ENCODE measurements at regions not wholly inside any gene's neighbourhood (a gene's known extent, or its start where the extent isn't known, plus 50 kb on each side); places are given as distances from the start of the nearest gene placed in this dataset.

DNA sequence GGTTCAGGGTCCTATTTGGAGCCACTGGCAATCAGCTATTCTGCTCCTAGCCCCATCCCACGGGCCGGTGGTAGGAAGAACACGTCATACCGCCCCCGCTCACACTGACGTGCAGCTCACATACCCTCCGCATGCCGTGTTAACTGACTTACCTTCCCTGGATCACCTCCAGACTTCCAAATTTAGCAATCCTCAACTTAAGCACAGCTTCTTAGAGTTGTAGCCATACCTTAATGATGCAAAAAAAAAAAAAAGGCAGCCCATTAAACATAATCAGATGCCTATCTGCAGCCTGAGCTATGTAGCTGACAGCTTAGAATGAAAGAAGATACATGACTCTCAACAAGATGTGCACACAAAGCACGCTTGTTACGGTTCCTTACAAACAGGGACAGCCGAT is 93.0 kb downstream of the IRX2 start:
- DNase-seq (ENCODE audit: low read depth in 3 of 3, low spot score in 1 of 3): no peak

DNA sequence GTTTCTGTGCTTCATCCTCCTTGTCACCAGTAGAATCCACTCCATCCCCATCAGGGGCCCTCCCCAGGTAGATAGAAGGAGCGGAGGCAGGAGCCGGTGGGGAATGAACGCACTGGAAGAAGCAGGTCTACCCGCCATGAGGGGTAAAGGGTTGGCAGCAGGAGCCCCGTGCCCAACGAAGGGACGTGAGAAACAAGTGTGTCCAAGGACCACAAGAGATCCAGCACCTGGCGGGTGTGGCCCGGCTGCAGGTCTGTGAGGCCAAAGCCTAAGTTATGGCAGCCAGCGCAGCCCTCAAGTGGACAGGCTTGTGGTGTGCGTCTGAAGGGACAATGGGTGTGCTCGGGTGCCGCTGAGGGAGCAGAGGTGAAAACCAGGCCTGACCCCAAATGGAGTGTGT is 94.3 kb downstream of the IRX2 start:
- DNase-seq (ENCODE audit: low read depth in 3 of 3, low spot score in 1 of 3): no peak

DNA sequence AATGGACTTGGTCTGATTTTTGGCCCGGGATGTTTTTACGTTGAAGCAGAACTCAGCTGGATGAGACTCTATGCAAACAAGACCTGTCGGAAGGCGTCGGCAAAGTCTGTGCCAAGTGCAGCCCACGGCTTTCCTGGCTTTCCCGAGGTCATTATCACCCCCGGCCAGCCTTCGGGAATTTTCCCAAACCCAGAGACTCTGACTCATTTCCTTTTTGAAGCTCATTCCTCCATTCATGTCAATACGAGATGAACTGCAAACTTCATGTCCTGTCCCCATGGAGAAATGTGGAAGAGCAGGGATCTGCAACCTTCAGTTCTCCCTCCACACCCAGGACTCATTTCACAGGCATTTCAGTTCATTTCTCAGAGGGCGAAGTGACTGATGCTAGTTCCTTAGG is 95.3 kb downstream of the IRX2 start:
- DNase-seq (ENCODE audit: low read depth in 3 of 3, low spot score in 1 of 3): no peak

DNA sequence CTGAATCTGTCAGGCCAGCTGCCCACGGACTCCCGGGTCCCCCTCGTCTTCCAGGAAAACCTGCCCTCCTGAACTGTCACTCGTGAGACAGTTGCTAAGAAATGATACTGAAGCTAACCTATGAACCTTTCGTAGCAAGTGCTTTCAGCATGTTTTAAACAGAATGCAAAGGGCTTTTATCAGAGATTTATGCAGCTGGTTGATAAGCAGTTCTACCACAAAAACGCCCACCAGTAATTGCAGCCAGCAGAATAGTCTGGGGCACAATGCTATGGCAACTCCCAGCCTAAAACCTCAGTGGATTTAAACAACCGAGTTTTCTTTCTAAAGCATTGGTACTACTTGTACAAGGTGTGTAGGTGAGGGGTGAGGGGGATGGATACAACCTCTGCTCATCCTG is 97.5 kb downstream of the IRX2 start:
- no peak for DNase-seq (ENCODE audit: low read depth in 3 of 3, low spot score in 1 of 3)

DNA sequence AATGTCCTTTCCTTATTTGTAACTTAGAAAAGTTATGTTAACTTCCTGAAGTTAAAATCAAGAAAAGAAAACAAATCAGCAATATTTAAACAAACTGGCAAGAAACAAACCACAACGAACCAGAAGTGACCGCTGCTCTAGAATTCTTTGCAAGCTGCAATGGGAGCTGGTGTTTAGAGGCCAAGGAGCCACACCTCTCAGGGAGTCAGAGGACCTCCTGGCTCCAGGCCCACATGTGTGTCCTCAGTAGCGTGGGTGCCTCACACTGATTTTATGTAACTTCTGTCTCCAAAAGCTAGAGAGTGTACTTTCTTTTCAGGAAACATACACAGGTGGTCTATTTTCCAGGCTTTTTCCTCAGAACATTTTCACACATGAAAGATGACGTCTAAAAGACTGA is 100.4 kb downstream of the IRX2 start:
- no peak for DNase-seq (ENCODE audit: low read depth in 3 of 3, low spot score in 1 of 3)

DNA sequence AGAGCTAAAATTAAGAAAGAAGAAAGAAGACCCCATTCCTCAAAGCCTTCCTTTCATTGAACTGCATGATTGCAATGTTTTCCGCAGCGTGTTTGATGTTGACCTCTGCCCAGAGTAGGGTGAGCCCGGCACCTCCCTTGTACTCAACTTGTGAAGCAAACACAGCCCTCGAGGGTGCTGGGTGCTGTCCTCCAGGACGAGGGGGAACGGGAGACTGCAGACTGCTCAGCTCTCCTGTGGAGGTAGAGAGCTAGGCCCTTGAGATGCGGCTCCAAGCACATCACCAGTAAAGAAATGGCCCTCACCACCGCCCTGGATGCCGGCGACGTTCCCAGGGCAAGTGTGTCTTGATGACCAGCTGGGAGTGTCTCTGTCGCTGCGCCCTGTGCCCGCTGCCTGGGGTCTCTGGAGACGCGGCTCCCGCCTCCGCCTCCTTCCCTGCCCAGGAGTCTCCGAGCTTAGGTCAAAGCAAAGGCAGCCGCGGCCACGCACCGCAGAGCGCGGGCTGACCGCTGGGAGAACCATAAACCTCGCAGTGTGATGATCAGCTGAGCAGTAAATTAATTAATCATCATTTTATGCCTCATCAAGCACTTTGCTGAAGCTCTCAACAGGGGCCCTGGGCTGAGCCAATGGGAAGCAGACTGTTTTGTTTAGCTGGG is 108.7 kb downstream of the IRX2 start:
- no peak for DNase-seq (ENCODE audit: low read depth in 3 of 3, low spot score in 1 of 3)

DNA sequence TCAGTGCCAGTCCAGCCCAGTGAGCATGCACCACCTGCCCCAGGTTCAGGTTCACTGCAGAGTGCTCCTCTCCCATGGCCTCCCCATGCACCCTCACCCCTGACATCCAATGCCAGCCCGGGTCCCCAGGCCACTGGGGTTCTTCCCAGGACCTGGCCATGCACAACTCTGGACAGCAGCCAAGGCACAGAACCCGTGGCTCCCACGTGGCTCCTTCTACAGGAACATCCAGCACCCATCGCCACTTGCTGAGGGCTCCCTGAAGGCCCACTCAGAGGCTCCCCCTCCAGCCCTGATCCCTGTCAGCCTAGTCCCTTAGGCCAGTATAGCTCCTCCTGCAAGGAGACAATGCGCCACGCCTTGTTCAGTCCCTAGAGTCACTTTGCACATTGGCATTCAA is 110.8 kb downstream of the IRX2 start:
- no peak for DNase-seq (ENCODE audit: low read depth in 3 of 3, low spot score in 1 of 3)

DNA sequence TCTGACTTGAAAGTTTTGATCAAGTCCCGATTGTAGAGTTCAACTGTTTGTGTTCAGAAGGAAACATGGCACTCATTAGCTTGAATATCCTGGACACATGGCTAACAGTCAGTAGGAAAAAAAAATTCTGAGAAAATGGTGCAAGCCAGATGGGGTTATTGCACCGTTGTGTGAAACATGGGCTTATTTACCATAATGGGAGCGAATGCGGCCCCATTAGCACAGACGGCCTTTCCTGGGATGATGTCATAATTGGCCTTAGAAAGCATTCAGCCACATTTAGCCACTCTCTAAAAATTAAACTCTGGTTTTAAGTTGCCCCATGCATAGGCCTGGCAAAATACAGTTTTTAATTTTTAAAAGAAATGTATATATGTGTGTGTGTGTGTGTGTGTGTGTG is 112.1 kb downstream of the IRX2 start:
- DNase-seq (ENCODE audit: low read depth in 3 of 3, low spot score in 1 of 3): no peak

DNA sequence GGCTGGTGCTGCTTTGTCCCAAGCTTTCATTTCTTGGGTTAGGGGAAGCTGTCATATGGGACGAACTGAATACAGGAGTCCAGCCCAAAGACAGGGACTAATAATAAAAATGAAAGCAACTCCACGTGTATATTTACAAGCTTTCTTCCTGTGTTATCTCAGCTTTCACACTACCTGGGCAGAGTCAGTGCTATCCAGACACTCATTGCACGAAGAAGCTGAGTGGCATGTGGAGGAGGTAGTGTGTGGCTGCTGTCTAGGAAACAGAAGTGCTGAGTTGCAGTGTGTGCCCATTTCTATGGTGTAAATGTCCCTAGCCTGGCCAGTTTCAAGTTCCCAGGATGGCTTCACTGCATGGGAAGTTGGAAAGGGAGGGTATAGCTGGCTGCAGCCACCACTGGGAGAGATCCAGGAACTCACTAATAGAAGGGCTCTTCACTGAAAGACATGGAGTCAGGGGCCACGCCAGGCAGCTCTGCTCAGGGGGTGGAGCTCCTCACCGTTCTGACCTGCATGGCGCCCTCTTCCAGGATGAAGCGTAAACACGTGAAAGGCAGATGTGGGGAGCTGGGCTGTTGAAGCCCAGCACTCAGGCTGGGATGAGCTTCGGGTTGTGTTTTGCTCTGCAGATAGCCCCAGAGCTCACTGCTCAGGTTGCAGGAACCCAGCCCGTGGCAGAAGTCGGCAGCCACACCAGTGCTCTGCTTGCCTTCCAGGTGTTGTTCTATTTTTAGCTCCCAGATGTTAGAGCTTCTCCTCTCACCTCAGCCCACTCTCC is 116.9 kb downstream of the IRX2 start:
- no peak for DNase-seq (ENCODE audit: low read depth in 3 of 3, low spot score in 1 of 3)

DNA sequence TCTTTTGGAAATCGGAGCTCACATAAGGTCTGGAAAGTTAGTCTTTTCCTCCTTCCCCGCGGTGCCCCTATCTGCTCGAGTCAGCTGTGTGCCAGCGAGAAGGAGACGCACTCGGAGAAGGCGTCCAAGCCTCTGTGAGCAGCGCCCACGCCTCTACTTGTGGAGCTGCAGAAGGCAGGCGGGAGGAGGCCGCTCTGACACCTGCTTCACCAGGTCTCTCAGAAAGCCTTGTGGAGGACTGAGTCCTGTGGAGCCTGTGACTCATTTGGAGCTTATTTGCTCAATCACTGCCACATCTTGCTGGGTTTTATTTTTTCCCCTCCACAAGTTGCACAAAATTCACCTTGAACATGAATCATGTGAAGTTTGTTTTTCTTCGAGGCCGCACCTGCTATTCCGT is 117.5 kb downstream of the IRX2 start:
- no peak for DNase-seq (ENCODE audit: low read depth in 3 of 3, low spot score in 1 of 3)

DNA sequence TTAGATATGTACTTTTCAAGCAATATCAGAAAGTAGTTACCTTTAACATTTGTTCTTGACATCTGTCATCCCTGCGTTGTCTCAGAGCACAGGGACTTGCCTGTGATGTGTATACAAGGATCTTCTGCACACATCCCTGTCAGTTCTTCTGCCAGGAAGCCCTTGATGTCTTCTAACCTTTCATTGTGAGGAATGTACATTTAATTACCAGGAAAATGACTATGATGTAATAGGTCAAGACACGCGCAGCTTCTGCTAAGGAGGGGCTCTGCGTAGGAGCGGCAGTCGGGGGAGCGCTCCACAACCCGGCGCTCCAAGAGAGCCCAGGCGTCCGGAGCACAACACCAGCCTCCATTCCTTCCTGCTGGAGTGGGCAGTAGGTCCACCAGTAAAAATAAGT is 119.7 kb downstream of the IRX2 start:
- DNase-seq (ENCODE audit: low read depth in 3 of 3, low spot score in 1 of 3): no peak

DNA sequence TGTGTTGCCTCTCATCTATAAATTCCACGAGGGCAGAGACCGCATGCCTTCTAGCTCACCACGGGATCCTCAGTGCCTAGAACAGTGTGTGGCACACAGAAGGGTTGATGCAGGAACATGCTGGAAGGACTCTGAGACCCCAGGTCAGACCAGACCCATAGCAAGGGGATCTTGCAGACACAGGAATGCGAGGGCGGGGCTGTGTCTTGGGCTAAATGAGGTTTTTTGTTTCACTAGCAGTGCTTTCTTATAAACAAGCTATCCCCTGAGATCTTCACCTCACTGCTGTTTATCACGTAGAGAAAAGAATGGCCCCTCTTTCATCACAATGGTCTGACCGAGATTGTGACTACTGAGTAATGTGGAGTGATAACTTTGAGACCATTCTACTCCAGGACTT is 122.4 kb downstream of the IRX2 start:
- no peak for DNase-seq (ENCODE audit: low read depth in 3 of 3, low spot score in 1 of 3)

DNA sequence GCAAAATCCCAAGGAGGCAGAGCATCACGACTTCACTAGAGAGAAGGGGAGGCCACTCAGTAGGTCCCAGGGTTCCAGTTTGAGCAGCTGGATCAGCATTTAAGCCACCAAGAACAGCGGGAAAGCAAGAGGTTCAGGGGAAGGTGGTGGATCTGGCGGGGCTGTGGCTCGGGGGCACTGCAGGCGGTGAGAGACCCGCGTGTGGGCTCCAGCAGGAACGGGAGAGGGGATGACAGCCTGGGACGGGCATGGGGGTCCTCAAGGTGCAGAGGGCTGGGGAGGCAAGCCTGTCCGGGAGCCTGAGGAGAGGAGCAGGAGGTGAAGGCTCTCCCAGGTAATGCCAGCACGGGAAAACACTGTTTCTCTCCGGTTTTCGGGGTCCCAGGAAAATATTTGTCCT is 123.6 kb downstream of the IRX2 start:
- DNase-seq (ENCODE audit: low read depth in 3 of 3, low spot score in 1 of 3): no peak

DNA sequence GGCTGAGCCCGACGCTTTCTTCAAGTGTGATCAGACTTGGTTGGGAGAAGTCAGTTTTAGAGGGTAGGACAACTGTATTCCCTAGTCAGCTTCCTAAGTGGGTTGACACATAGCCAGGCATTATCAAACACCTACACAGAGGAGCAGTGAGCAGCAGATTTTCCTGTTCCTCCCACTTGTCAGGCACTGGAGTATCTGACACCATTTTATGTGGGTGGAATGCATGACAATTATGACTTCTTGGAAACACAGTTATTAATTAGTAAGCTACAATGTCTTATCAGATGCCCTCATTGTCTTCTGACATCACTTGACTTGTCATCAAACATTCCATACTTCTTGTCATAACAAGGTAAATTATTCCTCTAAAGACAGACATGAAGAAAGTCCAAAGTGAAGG is 124.9 kb downstream of the IRX2 start:
- DNase-seq (ENCODE audit: low read depth in 3 of 3, low spot score in 1 of 3): no peak

DNA sequence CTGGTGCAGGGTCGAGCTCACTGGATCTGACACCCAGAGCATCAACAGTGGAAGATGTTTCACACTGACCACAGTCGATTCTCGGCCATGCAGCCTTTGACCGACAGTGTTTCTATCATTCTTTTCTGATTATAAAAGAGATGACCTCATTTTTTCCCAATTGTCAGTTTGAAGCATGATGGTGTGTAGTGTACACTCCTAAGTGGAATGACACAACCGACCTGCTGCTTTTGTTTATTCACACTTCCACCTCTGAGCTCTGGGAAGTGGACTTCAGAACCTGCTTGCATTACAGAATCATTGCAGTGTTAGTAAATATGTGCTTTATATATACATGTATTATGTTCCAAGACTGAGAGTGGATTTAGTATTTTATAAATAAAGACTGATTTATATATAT is 128.6 kb downstream of the IRX2 start:
- no peak for DNase-seq (ENCODE audit: low read depth in 3 of 3, low spot score in 1 of 3)

DNA sequence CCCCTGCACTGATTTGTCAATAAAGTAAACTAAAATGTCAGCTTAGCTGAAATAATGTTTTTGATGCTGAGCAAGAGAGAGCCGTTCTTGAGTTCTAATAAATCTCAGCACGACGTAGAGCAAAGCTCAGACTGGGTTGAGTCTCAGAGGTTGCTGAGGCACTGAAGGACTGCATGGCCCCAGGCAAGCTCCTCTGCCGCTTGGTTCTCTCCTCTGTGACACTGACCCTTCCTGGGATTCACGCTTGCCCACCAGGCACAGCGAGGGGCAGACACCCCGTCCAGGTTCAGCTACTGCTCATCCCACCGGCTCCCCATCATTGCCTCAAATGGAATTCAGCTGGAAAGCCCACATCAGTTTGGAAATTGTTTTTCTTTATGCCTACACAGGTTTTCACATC is 129.8 kb downstream of the IRX2 start:
- DNase-seq (ENCODE audit: low read depth in 3 of 3, low spot score in 1 of 3): no peak

DNA sequence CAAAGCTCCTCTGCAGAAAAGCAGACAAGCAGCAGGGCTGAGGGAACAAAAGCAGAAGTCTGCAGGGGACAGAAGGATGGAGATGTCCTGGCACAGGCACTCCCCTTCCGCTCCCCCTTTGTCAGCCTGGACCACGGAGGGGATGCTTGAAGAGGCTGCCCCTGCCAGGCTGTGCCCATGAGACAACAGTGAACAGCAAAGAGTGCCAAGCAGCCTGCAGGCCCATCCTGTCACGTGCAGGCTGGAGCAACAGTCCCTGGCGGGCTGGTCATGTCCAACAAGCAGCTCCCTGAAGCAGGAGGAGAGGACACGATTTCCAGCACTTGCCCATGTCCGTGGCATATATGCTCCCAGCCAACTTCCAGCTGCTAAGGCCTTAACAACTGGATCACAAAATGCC is 132.3 kb downstream of the IRX2 start:
- no peak for DNase-seq (ENCODE audit: low read depth in 3 of 3, low spot score in 1 of 3)

DNA sequence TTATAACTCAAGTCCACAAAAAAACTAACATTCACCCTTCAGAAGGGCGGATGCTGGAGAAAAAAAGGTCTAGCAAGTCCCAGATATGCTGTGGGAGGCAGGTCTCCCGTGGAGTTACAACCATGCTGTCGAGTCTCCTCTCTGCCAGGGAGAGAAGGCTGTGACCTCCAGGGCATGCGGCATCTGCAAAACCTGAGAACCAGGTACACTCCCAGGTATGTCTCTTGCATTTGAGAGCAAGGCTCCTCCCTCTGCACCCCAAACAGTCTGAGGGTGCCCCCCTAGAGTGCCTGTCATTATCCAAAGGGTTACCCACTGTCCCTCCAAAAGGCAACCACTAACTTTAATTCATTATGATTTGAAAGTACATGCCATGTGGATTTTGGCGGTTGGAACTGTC is 134.0 kb downstream of the IRX2 start:
- no peak for DNase-seq (ENCODE audit: low read depth in 3 of 3, low spot score in 1 of 3)

DNA sequence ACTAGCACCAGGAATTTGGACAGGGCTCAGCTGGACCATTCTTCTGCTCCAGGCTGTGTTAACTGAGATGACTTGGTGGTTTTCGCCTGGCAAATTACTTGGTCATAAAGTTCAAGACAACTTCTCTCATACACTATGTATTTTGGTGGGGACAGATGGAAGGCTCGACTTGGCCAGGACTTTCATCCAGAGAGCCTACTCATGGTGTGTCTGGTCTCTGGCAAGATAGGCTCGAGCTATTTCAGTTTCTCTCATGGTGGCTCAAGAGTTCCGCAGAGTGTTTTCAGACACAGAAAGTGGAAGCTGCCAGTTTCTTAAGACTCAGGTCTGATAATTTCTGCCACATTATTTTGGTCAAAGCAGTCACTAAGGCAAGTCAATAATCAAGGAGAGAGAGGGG is 135.6 kb downstream of the IRX2 start:
- DNase-seq (ENCODE audit: low read depth in 3 of 3, low spot score in 1 of 3): no peak

DNA sequence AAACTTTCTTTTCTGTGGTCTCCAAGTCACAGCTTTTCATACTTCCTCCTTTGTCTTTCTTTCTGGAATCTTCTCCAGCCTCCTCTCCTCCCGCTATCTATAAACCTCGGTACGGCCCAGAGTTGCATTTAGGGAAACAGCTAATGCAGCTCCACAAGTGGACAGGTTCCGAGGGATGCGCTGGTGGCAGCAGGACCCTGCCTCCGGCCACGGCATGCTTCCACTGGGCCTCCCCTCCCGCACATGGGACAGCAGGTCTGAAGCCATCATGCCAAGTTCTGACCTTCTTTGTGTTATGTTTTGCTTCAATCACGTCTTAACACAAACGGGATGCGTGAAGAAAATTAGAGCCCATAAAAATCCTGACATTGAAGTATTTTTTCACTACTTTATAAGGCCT is 136.9 kb downstream of the IRX2 start:
- no peak for DNase-seq (ENCODE audit: low read depth in 3 of 3, low spot score in 1 of 3)

DNA sequence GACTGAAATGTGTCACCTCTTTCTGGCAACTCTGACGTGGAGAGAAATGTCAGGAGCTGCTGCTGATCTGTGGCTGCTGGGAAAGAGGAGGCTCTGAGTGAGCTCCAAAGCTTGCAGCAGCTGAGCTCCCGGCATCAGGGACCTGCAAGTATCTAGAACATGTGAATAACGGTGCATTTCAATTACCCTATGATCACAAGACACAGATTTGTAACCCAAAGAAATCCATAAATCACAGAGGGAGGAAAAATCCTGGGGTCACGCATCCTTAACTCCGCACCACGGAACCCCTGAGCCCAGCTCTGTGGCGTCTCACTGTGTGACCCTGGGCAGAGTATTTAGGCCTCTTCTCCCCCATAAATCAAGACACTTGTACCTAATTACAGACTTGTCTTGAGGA is 139.8 kb downstream of the IRX2 start:
- DNase-seq (ENCODE audit: low read depth in 3 of 3, low spot score in 1 of 3): no peak

DNA sequence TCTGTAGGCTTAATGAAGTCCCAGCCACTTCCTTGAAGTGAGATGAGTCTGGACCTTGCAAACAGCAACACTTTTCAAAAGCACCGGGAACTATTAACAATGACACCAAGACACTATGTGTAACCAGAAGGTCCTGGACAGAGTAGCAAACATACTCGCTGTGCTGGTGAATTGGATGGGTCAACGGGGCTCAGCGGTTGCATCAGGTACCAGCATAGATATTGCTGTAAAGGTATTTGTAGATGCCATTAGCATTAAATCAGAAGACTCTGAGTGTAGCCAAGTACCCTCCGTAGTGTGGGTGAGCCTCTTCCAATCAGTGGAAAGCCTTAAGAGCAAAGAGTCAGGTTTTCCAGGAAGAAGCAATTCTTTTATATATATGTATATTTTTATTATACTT is 140.5 kb downstream of the IRX2 start:
- DNase-seq (ENCODE audit: low read depth in 3 of 3, low spot score in 1 of 3): no peak

DNA sequence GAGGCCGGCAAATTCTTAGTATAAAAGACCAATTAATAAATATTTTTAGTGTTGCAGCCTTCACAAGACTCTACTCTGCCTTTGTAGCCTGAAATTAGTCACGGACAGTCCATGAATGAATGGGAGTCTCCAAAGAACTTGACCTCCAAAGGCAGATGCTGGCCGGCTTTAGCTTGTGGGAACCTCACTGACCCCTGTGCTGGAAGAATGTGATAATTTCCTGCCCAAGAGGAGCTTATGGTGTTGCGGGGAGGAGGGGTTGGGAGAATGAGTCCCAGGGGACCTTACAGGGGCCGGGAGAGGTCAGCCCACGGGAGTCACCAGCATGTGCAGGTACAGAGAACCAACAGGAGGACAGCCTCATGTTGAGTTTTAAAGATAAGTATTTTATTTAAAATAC is 143.1 kb downstream of the IRX2 start:
- DNase-seq (ENCODE audit: low read depth in 3 of 3, low spot score in 1 of 3): no peak

All from stimulated activated CD4-positive, alpha-beta T cell treated with anti-CD3 and anti-CD28 coated beads, TNF-alpha, amount 100 ng/mL, for 1 hour (primary cell).